Uterus (tissue), 3 donors: ENCODE measurements at regions not wholly inside any gene's neighbourhood (a gene's known extent, or its start where the extent isn't known, plus 50 kb on each side); places are given as distances from the start of the nearest gene placed in this dataset.

Source experiments
- DNase-seq, 2 donors: peaks; one replicate each; pipeline ENCODE4 v3.0.0-alpha.2; 2019 to 2020
- H3K27ac ChIP-seq, 2 donors: fragments of 200-600 bp; sonication (generic); 1 replicate in 1 of 2; 2 replicates in 1 of 2; pipeline ENCODE4 v1.5.1; 2016 to 2018
- H3K27me3 ChIP-seq, 2 donors: fragments of 200-600 bp; sonication (generic); one replicate each; pipeline ENCODE4 v1.5.1; 2018 to 2019; ENCODE audit warnings: control low read depth in 1 of 2
- H3K36me3 ChIP-seq, 2 donors: fragments of 200-600 bp; sonication (generic); one replicate each; pipeline ENCODE4 v1.5.1; 2019; ENCODE audit warnings: control low read depth in 1 of 2
- H3K4me1 ChIP-seq, 2 donors: fragments of 200-600 bp; sonication (generic); one replicate each; pipeline ENCODE4 v1.5.1; 2018 to 2019; ENCODE audit warnings: control low read depth in 1 of 2
- H3K4me3 ChIP-seq, 2 donors: fragments of 200-600 bp; sonication (generic); 1 replicate in 1 of 2; 2 replicates in 1 of 2; pipeline ENCODE4 v1.5.1; 2018 to 2019; ENCODE audit warnings: mild to moderate bottlenecking in 1 of 2
- H3K9me3 ChIP-seq, 2 donors: fragments of 200-600 bp; sonication (generic); one replicate each; pipeline ENCODE4 v1.5.1; 2019; ENCODE audit warnings: control low read depth in 1 of 2
- POLR2A ChIP-seq, 2 donors: fragments of 450-650 bp; IDR thresholded peaks; one replicate each; pipeline ENCODE4 v1.6.1; 2016; ENCODE audit warnings: antibody characterized with exemption in 2 of 2, mild to moderate bottlenecking in 1 of 2, moderate library complexity in 1 of 2
- intact Hi-C: fragments of 100-400 bp; cut with DNase I; formaldehyde crosslinking; loops from one replicate; pipeline ENCODE4 v1.15.1; 2023; ENCODE audit warnings: low total_unique reads
- TF ChIP-seq, protein P1 (sequence below), 4 experiments: fragments of 200-600 bp in 2 of 4; fragments of 450-650 bp in 2 of 4; sonication (generic) in 2 of 4; IDR thresholded peaks; one replicate each; pipeline ENCODE4 v1.5.1; 2016 to 2019; ENCODE audit warnings: antibody characterized with exemption in 4 of 4, mild to moderate bottlenecking in 2 of 4, moderate library complexity in 1 of 4
- donor health status: DM: yes; HTN: yes; CAD: no.

DNA sequence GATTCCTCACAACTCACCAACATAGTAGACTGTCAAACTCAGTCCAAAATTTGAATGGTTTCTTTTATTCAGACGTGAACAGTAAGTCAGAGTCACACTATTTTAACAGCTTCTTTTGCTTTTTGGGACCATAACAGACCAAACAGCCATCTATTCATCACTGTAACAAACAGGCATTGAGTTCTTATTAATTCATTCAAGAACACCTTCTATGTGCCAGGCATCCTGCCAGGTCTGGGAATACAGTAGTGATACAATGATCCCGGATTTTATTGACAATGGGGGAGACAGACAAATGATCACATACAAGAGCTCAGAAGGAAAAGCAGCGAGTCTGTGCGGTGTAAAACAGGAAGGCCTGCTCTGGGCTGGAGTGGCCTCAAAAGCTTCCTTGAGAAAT, 153.3 kb upstream of the ERCC6L2 start:
- intact Hi-C loops = no loop called here
- Histone ChIP-seq H3K27me3 (no peaks in the 10 kb centered on the region), H3K27ac (no peak overlapping the region), H3K9me3 (no peaks in the 10 kb centered on the region), H3K4me3 (no peak overlapping the region), H3K4me1 (no peaks in the 10 kb centered on the region), H3K36me3 (no peaks in the 10 kb centered on the region)
- DNase-seq = no peak
- TF ChIP-seq POLR2A (IDR thresholded peaks at IDR 0.05) = no peak
- TF ChIP-seq, protein P1, sequence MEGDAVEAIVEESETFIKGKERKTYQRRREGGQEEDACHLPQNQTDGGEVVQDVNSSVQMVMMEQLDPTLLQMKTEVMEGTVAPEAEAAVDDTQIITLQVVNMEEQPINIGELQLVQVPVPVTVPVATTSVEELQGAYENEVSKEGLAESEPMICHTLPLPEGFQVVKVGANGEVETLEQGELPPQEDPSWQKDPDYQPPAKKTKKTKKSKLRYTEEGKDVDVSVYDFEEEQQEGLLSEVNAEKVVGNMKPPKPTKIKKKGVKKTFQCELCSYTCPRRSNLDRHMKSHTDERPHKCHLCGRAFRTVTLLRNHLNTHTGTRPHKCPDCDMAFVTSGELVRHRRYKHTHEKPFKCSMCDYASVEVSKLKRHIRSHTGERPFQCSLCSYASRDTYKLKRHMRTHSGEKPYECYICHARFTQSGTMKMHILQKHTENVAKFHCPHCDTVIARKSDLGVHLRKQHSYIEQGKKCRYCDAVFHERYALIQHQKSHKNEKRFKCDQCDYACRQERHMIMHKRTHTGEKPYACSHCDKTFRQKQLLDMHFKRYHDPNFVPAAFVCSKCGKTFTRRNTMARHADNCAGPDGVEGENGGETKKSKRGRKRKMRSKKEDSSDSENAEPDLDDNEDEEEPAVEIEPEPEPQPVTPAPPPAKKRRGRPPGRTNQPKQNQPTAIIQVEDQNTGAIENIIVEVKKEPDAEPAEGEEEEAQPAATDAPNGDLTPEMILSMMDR (IDR thresholded peaks at IDR 0.05) = no peak

DNA sequence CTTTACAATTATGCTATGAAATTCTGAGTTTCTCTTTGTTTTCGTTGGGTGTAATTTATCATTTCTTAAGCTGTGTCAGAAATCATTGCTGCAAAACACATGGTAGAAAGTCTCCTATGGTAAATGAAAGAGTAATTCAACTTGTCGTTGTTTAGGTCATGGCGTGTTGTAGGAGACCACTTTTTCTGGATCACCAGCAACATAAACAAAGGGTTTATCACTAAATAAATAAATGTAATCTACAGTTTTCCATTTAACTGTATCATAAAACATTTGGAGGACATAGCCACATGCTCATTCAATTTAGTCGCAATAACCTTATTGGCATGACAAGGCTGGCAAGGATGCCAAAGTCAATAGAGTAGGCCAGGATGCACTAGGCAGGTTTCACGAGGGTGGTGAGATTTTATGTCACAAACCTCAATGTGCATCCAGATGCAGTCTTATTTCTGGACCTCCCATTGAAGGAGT, 154.4 kb upstream of the ERCC6L2 start:
- no peak overlapping the region for H3K4me3 ChIP-seq
- H3K27me3 ChIP-seq = no peaks in the 10 kb centered on the region
- intact Hi-C loops = no loop called here
- no peak overlapping the region for H3K27ac ChIP-seq
- H3K9me3 ChIP-seq = no peaks in the 10 kb centered on the region
- TF ChIP-seq, protein P1 (IDR thresholded peaks at IDR 0.05) = no peak
- TF ChIP-seq POLR2A (IDR thresholded peaks at IDR 0.05) = no peak
- H3K36me3 ChIP-seq = no peaks in the 10 kb centered on the region
- H3K4me1 ChIP-seq = no peaks in the 10 kb centered on the region
- no peak for DNase-seq

DNA sequence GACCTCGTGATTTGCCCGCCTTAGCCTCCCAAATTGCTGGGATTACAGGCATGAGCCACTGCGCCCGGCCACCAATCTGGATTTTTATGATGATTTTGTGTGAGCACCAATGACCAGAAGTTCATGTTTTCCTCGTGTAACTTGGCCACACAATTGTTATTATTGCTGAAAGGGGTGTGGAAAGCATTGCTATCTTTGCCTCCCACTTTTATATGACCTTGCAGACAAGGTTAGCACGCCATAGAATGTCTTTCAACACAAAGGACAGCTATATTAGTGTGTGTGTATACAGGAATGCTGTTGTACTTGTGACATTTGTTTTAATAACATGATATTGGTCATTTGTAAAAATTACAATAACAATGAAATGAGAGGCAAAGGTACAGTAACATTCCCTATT, 155.0 kb upstream of the ERCC6L2 start:
- H3K4me3 ChIP-seq = no peak overlapping the region
- no peaks in the 10 kb centered on the region for H3K27me3 ChIP-seq
- no peak for DNase-seq
- intact Hi-C loops = no loop called here
- no peak for TF ChIP-seq POLR2A (IDR thresholded peaks at IDR 0.05)
- TF ChIP-seq, protein P1 (IDR thresholded peaks at IDR 0.05) = no peak
- H3K27ac ChIP-seq = no peak overlapping the region
- no peaks in the 10 kb centered on the region for H3K4me1 ChIP-seq
- H3K9me3 ChIP-seq = no peaks in the 10 kb centered on the region
- H3K36me3 ChIP-seq = no peaks in the 10 kb centered on the region

DNA sequence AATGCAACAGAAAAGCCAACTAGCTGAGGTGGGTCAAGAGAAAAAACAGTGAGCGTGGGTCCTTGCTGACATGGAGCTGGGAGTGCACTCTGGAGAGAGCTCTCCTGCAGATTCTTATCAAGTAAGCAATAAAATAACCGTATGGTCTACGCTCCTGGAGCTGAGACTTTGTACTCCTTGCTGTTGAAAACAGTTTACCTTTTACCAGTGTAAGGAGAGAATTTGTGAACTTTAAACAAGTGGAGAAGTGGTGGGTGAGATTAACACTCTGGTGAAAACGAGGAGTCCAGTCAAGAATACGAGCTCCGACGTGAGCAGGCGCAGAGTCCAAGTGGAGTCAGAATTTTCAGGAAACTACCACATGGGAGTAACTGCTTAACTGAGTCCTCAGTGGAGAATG, 156.1 kb upstream of the ERCC6L2 start:
- Histone ChIP-seq H3K4me1 (no peaks in the 10 kb centered on the region), H3K27me3 (no peaks in the 10 kb centered on the region), H3K4me3 (no peak overlapping the region), H3K9me3 (no peaks in the 10 kb centered on the region), H3K27ac (no peak overlapping the region), H3K36me3 (no peaks in the 10 kb centered on the region)
- intact Hi-C loops = no loop called here
- TF ChIP-seq POLR2A (IDR thresholded peaks at IDR 0.05) = no peak
- no peak for DNase-seq

DNA sequence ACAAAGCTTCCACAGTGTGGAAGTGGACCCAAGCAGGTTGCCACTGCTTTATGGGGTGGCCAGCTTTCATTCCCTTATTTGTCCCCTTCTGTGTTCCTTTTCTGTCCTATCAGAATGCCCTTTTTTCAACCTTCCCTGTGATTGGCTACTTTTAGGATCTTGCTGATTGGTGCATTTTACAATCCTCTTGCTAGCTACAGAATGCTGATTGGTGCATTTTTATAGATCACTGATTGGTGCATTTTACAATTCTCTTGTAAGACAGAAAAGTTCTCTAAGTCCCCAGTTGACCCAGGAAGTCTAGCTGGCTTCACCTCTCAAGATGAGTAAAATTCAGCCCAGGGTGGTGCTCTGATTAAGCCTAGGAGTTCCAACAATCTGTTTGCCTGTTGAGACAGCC, 157.2 kb upstream of the ERCC6L2 start:
- Histone ChIP-seq H3K27ac (no peak overlapping the region), H3K36me3 (no peaks in the 10 kb centered on the region), H3K4me3 (no peak overlapping the region), H3K27me3 (no peaks in the 10 kb centered on the region), H3K9me3 (no peaks in the 10 kb centered on the region), H3K4me1 (no peaks in the 10 kb centered on the region)
- TF ChIP-seq POLR2A (IDR thresholded peaks at IDR 0.05) = no peak
- TF ChIP-seq, protein P1 (IDR thresholded peaks at IDR 0.05) = no peak
- intact Hi-C loops = no loop called here
- DNase-seq = no peak

DNA sequence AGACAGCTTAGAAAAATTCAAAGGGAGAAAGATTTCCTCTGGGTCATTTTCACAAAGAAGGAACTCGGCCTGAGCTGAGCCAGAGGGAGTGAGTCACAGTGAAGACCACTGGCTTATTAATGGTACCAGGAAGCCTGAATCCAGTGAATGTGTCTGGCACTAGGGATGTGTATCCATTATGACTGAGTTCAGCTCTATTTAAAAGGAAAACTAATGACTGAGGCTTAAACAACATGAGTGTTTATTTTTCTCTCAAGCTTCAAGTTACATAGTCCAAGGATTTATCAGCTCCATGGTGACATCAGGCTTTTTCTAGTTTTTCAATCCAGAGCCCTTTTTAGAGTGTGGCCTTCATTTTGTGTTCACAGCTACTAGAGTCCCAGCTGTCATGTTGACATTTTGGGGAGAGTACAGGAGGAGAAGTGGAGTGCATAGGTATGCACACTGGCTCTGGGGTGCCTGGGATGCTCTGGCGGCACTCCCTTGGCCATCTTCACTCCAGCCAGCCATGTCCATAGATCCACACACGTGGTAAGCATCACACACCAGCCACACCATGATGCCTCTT, 159.5 kb upstream of the ERCC6L2 start:
- H3K27me3 ChIP-seq = no peaks in the 10 kb centered on the region
- H3K27ac ChIP-seq = no peak overlapping the region
- H3K36me3 ChIP-seq = no peaks in the 10 kb centered on the region
- DNase-seq = no peak
- no peaks in the 10 kb centered on the region for H3K4me1 ChIP-seq
- intact Hi-C loops = no loop called here
- TF ChIP-seq, protein P1 (IDR thresholded peaks at IDR 0.05) = no peak
- no peak for TF ChIP-seq POLR2A (IDR thresholded peaks at IDR 0.05)
- no peak overlapping the region for H3K4me3 ChIP-seq
- H3K9me3 ChIP-seq = no peaks in the 10 kb centered on the region
